GM12864 (cell line): ENCODE measurements at regions not wholly inside any gene's neighbourhood (a gene's known extent, or its start where the extent isn't known, plus 50 kb on each side); places are given as distances from the start of the nearest gene placed in this dataset.
"Not testable (repeated sequence)": the region's sequence is repeated elsewhere in the genome, so short reads cannot be mapped to it uniquely, and the experiment has no call there.

Experiments used
- DNase-seq: peaks from one replicate; pipeline ENCODE4 v3.0.0-alpha.2; 2011; ENCODE audit warnings: low read depth
- H3K4me3 ChIP-seq: 2 replicates; pipeline ENCODE4 v1.5.1; 2011; ENCODE audit warnings: mild to moderate bottlenecking, low read depth, low read length, control low read depth
- TF ChIP-seq, protein P1 (sequence below): IDR thresholded peaks from 2 replicates; pipeline ENCODE4 v1.5.1; 2011; ENCODE audit warnings: low read depth, mild to moderate bottlenecking, moderate library complexity, low read length, control low read depth, inconsistent platforms; ENCODE audit errors: missing control alignments

DNA sequence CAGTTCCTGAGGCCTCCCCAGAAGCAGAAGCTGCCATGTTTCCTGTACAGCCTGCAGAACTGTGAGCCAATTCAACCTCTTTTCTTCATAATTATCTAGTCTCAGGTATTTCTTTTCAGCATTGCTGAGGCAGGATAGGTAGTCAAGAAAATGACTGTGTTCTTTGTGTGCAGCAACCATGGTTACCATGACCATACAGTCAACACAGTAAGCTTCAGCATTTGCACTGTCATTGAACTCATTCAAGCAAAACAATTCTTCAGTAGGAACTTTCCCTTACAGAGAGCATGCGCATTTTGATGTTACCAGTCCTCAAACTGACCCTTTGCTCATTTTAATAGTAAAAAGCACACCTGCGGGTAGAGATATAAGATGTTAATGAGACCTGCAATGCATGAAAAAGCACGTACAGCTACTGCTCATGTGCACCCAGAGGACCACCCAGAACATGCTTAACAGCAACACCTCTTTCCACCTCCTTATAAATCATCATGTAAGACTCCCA is 180.8 kb downstream of the PRKX start:
- no peak for DNase-seq
- no peak overlapping the region for H3K4me3 ChIP-seq
- TF ChIP-seq, protein P1, sequence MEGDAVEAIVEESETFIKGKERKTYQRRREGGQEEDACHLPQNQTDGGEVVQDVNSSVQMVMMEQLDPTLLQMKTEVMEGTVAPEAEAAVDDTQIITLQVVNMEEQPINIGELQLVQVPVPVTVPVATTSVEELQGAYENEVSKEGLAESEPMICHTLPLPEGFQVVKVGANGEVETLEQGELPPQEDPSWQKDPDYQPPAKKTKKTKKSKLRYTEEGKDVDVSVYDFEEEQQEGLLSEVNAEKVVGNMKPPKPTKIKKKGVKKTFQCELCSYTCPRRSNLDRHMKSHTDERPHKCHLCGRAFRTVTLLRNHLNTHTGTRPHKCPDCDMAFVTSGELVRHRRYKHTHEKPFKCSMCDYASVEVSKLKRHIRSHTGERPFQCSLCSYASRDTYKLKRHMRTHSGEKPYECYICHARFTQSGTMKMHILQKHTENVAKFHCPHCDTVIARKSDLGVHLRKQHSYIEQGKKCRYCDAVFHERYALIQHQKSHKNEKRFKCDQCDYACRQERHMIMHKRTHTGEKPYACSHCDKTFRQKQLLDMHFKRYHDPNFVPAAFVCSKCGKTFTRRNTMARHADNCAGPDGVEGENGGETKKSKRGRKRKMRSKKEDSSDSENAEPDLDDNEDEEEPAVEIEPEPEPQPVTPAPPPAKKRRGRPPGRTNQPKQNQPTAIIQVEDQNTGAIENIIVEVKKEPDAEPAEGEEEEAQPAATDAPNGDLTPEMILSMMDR = no peak

DNA sequence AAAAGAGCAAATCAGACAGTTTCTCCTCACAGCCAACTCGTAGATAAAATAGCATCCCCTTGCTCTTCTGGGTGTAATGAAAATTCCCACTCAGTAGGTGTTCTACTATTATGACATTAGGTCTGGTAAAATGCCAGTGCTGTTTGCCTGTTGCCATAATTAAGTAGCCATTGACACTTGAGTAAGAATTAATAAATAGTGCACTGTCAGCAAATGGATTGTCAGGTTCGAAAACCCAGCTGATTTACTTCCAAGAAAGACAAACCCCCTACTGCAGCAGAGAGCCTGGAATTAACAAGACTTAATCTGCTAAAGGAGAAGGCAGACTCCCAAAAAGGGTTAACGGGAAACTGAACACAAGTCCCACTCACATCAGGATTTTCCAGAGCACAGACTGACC is 182.0 kb downstream of the PRKX start:
- H3K4me3 ChIP-seq, DNase-seq: not testable (repeated sequence)

DNA sequence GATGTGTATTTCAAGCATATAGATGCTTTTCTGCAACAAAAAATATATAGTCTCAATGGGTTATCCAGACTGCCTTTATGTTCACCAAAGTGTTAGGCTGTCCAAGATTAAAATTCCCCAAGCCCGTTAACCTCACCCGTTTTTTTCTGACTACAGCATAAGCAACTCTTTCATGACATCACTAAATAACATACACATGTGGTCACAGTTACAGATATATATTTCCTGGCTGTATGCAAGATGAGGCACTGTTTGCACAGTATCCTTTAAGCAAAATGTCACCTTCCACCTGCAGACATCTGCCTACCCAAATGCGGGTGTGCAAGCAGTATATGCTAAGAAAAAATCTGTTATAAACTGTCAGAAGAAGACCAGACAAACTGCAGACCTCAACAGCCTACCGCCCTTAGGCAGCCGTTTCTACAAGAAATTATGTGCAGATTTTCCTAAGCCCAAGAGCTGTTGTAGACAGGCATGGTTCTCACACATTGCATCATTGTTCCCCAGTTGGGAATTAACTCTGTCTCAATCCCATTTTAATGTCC is 183.1 kb upstream of the MXRA5 start:
- TF ChIP-seq, protein P1 = no peak
- DNase-seq = no peak
- H3K4me3 ChIP-seq = no peak overlapping the region

DNA sequence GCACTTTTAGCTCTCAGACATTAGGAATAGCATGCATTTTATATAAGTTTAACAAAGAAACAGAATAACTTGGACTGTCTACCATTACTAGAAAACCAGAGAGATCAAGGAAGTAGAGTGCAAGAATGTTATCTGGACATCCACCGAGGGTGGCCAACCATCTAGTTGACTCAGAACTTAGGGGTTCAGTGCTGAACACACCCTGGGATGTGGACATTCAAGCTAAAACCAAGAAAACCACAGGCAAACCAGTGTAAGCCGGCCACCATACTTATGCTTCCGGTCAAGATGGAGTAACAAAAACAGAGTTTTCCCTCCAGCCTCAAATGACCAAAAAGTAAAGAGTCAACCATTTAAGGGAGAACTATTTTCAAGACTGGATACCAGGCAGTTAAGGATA is 181.4 kb upstream of the MXRA5 start:
- DNase-seq = no peak
- H3K4me3 ChIP-seq = no peak overlapping the region
- TF ChIP-seq, protein P1 = no peak

DNA sequence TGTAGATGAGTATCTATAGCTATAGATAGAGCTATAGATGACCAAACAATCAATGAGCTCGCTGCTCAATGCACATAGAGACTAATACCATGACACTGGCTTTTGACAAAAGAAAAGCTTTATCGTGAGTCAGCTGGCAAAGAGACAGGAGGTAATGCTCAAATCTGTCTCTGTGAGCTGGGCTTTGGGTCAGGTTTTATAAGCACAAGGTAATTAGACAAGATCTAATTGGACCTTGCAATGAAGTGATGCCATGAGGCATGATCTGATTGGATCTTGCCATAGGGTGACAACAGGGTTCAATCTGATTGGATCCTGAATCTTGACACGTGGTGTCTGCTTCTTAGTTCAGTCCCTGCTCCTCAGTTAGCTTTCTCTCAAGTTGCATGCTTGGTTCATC is 180.7 kb upstream of the MXRA5 start:
- TF ChIP-seq, protein P1 = no peak
- DNase-seq = no peak
- no peak overlapping the region for H3K4me3 ChIP-seq

DNA sequence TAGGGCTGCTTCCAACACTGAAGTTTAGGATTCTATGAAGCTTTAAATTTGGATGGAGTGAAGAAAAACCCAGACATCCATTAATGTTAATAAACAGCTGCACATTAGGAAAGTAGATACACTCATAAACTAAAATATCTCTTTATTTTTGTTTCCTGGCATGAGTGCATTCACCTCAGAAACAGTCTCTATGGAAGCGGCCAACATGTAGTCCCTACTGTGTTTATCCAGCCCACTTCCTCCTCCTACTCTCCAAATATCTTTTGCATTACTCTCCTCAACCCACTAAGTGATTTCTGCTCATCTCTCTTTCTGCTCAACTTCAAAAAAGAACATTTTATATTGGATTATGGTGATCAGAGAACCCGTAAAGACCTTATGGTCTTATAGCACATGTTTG is 180.3 kb upstream of the MXRA5 start:
- TF ChIP-seq, protein P1 = no peak
- H3K4me3 ChIP-seq = no peak overlapping the region
- no peak for DNase-seq

DNA sequence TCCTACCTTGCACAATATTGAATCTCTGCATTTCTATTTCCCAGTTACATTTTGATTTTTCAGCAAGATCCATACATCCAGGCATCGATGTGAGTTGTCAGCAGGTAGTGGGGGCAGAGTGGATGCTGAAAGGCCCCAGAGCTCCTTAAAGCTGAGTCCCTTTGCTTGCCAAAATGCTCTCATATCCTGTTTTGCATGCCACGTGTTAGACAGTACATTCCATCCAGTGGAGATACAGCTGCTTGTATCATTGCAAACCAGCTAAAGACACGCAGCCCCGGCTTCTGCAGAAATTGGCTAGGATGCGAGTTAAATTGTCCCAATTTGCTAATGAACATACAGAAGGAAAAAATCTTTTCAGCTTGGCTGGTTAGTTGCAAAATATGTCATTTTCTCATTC is 179.6 kb upstream of the MXRA5 start:
- no peak for DNase-seq

More for the DNA sequence above, 179.6 kb upstream of the MXRA5 start:
- no peak overlapping the region for H3K4me3 ChIP-seq
- TF ChIP-seq, protein P1 = no peak
